HG02970 (cell line): ENCODE measurements at regions not wholly inside any gene's neighbourhood (a gene's known extent, or its start where the extent isn't known, plus 50 kb on each side); places are given as distances from the start of the nearest gene placed in this dataset.

Experiments used
- ATAC-seq: cut with Tn5 transposase; IDR thresholded peaks from one replicate; pipeline ENCODE4 v1.9.1; 2021; ENCODE audit warnings: mild to moderate bottlenecking, moderate library complexity, moderate number of reproducible peaks; ENCODE audit not compliant: unreplicated experiment, low FRiP score

- no peak for ATAC-seq
These were observed 323.4 kb upstream of the SLC14A2 start for GRCh38 chr18:45291621-45292615.

- ATAC-seq, result no peak
These were observed 319.9 kb upstream of the SLC14A2 start for GRCh38 chr18:45295388-45295787.

- no peak for ATAC-seq
These were observed 316.3 kb upstream of the SLC14A2 start for GRCh38 chr18:45298986-45299385.

DNA sequence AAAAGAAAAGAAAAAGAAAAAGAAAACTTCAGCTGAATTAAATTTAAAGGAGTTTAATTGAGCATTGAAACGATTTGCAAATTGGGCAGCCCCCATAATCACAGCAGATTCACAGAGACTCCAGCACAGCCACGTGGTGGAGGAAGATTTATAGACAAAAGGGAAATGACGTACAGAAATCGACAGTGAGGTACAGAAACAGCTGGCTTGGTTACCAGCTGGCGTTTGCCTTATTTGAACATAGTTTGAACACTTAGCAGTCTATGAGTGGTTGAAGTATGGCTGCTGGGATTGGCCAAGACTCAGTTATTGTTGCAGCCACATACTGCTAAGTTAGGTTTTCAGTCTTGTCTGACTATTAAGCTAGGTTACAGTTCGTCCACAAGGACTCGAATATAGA lies 312.2 kb upstream of the SLC14A2 start:
- no peak for ATAC-seq

DNA sequence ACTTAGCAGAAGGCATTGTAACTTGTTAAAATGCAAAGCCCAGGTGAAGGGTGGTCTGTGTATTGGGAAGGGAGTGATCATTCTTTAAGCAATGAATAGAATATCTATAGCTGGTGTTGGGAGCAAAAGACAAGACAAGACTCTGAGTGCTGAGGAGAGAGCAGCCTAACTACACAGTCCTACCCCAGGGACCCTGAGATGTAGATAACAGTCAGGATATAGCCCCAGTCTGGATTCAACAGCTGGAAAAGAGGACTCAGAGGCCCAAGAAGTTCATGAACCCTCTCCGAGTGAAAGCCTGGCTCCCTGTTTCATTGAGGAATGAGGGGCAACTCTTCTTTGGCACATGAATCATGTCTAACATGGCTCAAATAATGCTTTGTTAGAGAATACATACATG lies 310.7 kb upstream of the SLC14A2 start:
- no peak for ATAC-seq

DNA sequence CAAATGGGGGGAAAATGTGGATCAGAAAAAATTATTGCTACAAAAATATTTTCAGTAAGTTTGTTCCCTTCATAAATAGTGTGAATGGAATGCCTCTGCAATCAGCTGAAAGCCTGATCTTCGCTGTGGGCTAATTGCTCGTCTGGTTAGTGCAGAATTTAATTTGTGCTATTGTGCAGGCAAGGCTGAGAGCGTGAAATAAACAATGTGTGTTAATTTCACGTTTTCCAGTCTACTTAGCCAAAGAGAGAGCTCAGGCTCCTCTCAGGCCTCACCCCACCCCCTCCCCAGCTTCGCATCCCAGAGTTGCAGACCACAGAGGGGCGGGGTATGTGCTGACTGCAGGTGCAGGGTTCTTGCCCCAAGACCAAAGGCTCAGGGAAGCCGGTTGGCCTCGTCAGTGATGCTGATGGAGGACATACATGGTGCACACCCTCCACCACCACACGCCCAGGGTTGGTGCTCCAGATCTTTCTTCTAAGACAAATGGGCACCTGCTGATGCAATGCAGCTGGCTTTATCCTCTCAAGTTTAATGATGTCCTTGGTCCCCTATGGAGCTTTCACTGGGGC lies 302.6 kb upstream of the SLC14A2 start:
- no peak for ATAC-seq

DNA sequence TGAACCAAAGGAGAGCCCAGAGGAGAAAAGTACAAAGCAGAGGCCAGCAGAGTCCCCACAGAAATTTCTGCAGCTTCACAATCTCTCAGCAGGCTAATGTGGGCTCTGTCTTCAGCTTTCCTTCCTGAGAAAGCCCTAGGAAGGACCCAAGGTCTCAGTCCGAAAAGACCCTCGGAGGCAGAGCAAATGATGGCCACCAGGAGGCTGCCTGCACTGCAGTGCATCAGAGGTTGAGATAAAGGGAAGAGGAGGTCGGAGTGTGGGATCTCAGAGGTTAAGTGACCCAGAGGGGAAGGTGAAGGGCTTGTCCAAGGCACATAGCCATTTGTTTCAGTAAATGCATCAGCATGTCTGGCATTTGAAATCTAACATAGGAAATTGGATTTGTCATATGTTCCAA lies 299.1 kb upstream of the SLC14A2 start:
- ATAC-seq, result no peak

DNA sequence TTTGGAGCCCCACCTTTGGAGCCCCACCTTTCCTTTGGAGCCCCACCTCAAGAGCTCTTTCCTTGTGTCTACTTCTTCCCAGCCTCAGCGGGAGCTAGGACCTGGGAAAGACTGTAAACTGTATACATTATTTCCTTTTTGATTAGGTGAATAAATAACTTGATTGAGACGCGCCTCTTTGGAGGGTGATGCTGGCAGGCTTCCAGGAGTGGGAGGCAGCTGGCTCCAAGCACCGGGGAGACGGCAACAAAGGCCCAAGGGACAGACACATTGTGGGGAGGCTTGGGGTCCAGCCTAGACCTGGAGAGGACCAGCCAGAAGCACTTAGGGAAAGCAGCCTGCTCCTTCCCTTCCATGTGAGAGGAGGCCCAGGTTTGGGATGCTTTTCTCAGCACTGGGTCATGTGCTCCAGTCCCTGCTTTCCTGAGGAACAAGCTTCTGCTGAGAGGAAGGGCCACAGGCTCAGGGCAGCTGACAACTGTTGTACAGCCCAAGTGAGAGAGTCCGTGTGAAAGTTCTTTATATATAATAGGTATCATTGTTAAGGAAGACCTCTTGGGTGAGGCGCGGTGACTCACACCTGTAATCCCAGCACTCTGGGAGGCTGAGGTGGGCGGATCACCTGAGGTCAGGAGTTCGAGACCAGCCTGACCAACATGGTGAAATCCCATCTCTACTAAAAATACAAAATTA lies 297.2 kb upstream of the SLC14A2 start:
- ATAC-seq, result no peak

DNA sequence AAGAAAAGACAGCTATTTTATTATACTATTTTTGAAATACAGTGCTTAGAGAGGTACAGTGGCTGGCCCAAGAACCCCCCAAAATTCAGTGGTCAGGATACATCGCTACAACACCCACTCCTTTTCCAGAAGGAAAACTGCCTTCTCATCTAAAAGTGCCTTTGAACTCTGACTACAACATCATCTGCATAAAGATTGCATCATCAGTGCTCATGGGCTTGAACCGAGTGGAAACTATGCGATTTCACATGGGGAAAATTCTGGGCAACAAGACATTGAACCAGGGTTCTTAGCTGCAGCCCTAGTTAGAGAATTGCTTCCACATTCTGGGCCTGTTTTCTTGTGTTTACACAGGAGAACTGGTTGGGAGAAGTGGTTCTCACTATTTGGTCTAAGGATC lies 294.6 kb upstream of the SLC14A2 start:
- no peak for ATAC-seq

DNA sequence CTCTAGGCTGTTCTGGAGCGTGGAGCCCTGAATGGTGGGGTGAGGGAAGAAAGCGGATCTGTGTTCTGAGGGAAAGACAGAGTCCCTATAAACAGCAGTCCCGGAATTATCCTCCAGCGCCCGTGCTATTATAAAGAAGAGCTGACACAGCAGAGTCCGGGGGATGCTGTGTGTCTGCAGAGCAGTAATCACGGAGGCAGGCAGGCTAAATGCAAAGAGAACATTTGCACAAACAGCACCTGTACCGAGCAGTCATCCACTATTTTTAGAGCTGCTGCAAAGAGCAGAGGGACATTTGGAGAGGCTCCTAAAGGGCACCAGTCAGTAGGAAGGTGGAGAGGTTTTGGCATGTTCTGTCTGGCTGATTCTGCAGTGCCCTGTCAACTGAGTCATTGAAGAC lies 293.8 kb upstream of the SLC14A2 start:
- no peak for ATAC-seq

GRCh38 chr18:45322343-45322742 lies 292.9 kb upstream of the SLC14A2 start:
- no peak for ATAC-seq

DNA sequence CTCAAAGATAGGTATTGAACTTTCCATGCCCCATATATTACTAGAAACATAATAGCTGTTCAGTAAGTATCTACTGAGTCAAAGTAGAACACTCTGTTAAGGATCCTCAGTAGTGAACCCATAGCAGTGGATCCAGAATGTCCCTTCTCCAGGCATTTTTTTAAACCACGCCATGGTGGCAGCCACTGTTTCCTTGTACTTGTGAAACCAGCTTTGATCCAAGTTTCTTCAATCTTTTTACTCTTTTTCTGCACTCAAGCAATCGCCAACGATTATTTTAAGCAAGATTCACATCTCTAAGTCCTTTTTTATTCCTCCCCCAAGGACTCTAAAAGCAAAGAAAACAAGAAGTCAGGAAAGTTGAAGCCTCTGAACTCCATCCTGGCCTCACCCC lies 291.2 kb upstream of the SLC14A2 start:
- ATAC-seq, result no peak

DNA sequence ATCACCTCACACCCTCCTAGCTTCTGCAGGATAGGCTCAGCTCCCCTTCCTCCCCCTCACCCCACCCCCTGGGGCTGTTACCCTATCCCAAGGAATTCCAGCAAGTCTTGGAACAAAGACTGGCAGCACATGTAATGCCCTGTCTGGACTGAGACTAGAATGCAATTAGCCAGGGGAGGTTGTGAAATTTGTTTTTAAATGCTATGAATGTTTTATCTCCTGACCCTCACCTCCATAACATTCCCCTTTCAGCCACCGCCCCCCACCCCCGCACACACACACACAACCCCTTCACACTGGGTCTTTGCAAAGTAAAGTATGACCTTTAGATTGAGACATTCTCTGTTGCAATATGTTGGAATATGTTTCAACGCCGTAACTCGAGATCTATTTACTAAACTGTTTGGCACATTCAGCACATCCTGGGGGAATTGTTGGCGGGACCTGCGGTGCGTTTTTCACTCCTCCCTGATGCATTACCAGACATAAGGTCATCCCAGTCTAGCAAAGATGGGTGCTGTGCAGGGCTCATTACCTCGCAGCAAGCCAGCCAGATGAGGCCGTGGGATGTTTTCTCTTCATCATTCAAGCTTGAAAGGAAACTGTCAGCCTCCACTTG lies 290.7 kb upstream of the SLC14A2 start:
- no peak for ATAC-seq

GRCh38 chr18:45325778-45326177 lies 289.5 kb upstream of the SLC14A2 start:
- no peak for ATAC-seq

GRCh38 chr18:45326505-45326904 lies 288.8 kb upstream of the SLC14A2 start:
- no peak for ATAC-seq

DNA sequence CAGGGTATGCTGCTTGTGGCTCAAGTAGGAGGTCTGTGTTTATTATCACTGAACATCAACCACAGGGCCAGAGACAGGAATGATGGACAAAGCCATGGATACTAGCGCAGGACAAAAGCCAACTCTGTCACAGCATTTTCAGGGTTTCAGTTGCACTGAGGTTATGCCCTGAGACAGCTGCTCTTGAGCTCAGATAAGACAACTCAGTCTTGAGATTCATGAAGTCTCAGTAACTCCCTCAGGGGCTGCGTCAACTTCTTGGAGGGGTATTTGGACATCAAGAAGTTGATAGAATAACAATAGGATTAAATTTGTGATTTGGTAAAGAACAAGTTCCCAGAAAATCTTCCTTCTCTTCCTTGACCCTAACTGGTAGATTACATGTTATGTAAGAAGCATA lies 287.0 kb upstream of the SLC14A2 start:
- no peak for ATAC-seq

- ATAC-seq, result no peak
These were observed 286.5 kb upstream of the SLC14A2 start for GRCh38 chr18:45328811-45329210.

GRCh38 chr18:45329316-45329715 lies 286.0 kb upstream of the SLC14A2 start:
- no peak for ATAC-seq

- ATAC-seq, result no peak
These were observed 285.1 kb upstream of the SLC14A2 start for GRCh38 chr18:45330170-45330594.

- no peak for ATAC-seq
These were observed 282.4 kb upstream of the SLC14A2 start for GRCh38 chr18:45332871-45333270.

GRCh38 chr18:45334191-45334590 lies 281.1 kb upstream of the SLC14A2 start:
- ATAC-seq, result no peak
